ENCODE measurements at regions not wholly inside any gene's neighbourhood (a gene's known extent, or its start where the extent isn't known, plus 50 kb on each side); places are given as distances from the start of the nearest gene placed in this dataset.

- TF ChIP-seq CTCF (IDR thresholded peaks at IDR 0.05; ENCODE audit: low read depth, low read length), result no peak
- no peak for TF ChIP-seq MAX (IDR thresholded peaks at IDR 0.05; ENCODE audit: low read depth, low read length)
- no peak for TF ChIP-seq MYC (IDR thresholded peaks at IDR 0.05; ENCODE audit: low read depth, low read length)
Observed at GRCh38 chr4:152224721-152225420, 311.0 kb downstream of the FBXW7 start.

Measured in NB4 (cell line).